Cardiac muscle cell (in vitro differentiated cells and primary cell): ENCODE measurements at regions not wholly inside any gene's neighbourhood (a gene's known extent, or its start where the extent isn't known, plus 50 kb on each side); places are given as distances from the start of the nearest gene placed in this dataset.
A peak's percentile ranks its signal among the peaks of the same experiment; 100 is the strongest.

Source experiments
- DNase-seq, 2 donors: peaks; one replicate each; pipeline versions ENCODE4 v3.0.0 to v3.0.0-alpha.2; 2010 to 2017; ENCODE audit warnings: low read depth in 1 of 2, low spot score in 1 of 2
- H3K27ac ChIP-seq: fragments of 200-600 bp; sonication (generic); 2 replicates; pipeline ENCODE4 v1.5.1; 2016
- H3K27me3 ChIP-seq: fragments of 200-600 bp; sonication (generic); 2 replicates; pipeline ENCODE4 v1.6.0; 2016; ENCODE audit warnings: control low read depth
- H3K36me3 ChIP-seq: fragments of 200-600 bp; sonication (generic); 2 replicates; pipeline ENCODE4 v1.5.1; 2016; ENCODE audit warnings: control low read depth
- H3K4me1 ChIP-seq: fragments of 200-600 bp; sonication (generic); 2 replicates; pipeline ENCODE4 v1.8.1; 2017; ENCODE audit warnings: low read depth, mild to moderate bottlenecking, mixed run types
- H3K4me3 ChIP-seq: fragments of 200-600 bp; sonication (generic); 2 replicates; pipeline ENCODE4 v1.5.1; 2016; ENCODE audit warnings: mild to moderate bottlenecking
- H3K9me3 ChIP-seq: fragments of 200-600 bp; sonication (generic); 2 replicates; pipeline ENCODE4 v1.5.1; 2017; ENCODE audit warnings: low read depth, mild to moderate bottlenecking, control low read depth
- TF ChIP-seq, protein P1 (sequence below): IDR thresholded peaks from 2 replicates; pipeline ENCODE4 v1.5.1; 2012; ENCODE audit warnings: low read depth, mild to moderate bottlenecking, low read length

DNA sequence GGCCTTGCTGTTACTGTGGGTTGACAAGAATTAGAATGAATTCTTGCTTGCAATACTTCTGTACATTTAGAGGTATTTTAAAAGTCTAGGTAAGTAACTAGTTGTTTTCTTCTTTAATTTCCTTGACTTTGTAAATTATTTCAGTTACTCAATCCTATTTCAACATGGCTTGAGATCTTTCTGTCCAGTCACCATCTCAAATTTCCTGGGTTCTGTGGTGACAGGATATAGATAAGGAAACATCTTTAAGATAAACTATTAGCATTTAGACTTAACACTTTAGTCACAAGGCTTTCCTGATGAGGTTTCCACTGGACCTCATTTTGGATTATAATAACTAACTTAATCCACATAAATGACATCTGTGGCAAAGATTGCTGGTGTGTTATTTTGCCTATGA lies 195.9 kb upstream of the DPH6 start:
- Histone ChIP-seq H3K4me1 (peaks cover 11% of the 10 kb centered on the region), H3K9me3 (no peaks in the 10 kb centered on the region), H3K27ac (peak overlapping the region; percentile 41), H3K4me3 (no peak overlapping the region), H3K36me3 (no peaks in the 10 kb centered on the region), H3K27me3 (no peaks in the 10 kb centered on the region)
- TF ChIP-seq, protein P1, sequence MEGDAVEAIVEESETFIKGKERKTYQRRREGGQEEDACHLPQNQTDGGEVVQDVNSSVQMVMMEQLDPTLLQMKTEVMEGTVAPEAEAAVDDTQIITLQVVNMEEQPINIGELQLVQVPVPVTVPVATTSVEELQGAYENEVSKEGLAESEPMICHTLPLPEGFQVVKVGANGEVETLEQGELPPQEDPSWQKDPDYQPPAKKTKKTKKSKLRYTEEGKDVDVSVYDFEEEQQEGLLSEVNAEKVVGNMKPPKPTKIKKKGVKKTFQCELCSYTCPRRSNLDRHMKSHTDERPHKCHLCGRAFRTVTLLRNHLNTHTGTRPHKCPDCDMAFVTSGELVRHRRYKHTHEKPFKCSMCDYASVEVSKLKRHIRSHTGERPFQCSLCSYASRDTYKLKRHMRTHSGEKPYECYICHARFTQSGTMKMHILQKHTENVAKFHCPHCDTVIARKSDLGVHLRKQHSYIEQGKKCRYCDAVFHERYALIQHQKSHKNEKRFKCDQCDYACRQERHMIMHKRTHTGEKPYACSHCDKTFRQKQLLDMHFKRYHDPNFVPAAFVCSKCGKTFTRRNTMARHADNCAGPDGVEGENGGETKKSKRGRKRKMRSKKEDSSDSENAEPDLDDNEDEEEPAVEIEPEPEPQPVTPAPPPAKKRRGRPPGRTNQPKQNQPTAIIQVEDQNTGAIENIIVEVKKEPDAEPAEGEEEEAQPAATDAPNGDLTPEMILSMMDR, result no peak
- peak in 1 of 2 donors; percentile 41 for DNase-seq

DNA sequence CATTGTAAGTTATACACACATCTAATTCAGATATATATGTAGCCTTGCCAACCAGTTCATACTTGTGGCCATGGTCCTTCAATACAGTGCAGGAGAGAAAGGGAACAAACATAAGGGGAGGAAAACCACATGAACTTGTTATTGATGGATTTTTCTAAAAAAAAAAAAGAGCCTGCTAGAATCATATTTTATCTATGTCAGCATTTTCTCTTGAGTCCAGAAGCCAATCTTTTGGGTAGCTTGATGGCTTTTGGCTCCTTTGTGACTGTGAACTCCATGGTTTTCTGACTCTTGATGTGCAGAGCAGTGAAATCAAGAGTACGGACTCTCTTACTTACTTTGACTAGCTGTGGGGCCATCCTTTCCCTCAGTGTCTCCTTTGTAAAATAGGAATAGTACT lies 197.4 kb upstream of the DPH6 start:
- no peak for DNase-seq
- Histone ChIP-seq H3K4me1 (peaks cover 11% of the 10 kb centered on the region), H3K27ac (no peak overlapping the region), H3K36me3 (no peaks in the 10 kb centered on the region), H3K27me3 (no peaks in the 10 kb centered on the region), H3K4me3 (no peak overlapping the region), H3K9me3 (no peaks in the 10 kb centered on the region)
- TF ChIP-seq, protein P1, result no peak

DNA sequence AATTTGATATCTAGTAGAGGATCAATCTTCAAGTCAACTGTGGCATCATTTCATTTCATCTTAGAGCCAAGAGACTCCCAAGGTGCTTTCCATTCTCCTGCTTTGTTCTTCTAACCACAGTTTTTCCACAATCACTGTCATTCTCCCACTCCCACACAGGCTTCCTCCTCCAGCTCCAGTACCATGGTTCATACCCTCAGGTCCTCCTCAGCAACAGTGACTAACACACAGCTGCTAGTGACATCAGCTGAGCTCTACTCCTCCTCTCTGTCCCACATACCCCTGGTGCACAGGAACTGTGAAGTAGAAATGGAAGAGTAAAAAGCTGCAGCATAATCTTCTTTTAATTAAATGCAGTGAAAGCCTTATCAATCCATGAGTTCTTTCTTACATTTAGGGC lies 200.2 kb upstream of the DPH6 start:
- H3K4me1 ChIP-seq, result peaks cover 17% of the 10 kb centered on the region
- H3K27ac ChIP-seq, result no peak overlapping the region
- peak in 1 of 2 donors; percentile 46 for DNase-seq
- no peaks in the 10 kb centered on the region for H3K9me3 ChIP-seq
- no peaks in the 10 kb centered on the region for H3K27me3 ChIP-seq
- no peaks in the 10 kb centered on the region for H3K36me3 ChIP-seq
- TF ChIP-seq, protein P1, result no peak
- no peak overlapping the region for H3K4me3 ChIP-seq

DNA sequence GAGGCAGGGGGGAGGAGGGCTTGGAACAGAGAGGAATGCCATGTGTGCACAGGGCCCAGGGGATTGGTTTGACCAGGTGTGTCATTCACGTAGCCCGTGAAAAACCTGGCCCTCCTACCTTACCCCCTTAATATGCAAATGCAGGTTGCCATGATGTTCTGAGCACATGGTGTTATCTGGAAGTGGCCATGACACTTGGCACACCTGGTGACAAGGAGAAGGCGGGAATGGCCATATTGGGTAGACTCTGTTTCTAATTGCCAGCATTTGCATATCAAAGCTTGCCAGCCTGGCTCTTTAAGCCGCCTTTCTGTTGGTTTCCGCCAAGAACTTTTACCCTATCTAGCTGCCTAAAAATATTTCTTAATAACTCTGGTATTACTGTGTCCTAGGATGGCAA lies 202.1 kb upstream of the DPH6 start:
- no peaks in the 10 kb centered on the region for H3K9me3 ChIP-seq
- peaks cover 15% of the 10 kb centered on the region for H3K4me1 ChIP-seq
- H3K27ac ChIP-seq, result no peak overlapping the region
- no peak for DNase-seq
- H3K27me3 ChIP-seq, result no peaks in the 10 kb centered on the region
- TF ChIP-seq, protein P1, result no peak
- H3K36me3 ChIP-seq, result no peaks in the 10 kb centered on the region
- no peak overlapping the region for H3K4me3 ChIP-seq

DNA sequence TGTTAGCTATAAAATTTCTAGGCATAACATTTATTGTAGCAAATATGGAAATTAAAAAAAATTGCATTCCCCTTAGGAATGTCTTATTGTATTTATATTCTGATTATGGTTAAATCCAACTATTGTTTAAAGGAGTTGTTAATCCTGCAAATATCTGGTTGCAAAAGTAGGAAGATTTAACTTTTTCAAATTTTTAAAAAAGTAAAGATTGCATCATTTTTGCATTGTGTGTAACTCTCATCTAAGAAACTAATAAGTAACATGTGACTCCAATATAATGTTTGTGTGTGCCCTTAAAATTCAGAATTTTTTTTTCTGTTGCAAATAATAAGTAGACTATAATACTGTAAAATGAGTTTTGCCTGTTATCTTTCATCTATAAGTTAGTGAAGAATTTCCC lies 204.1 kb upstream of the DPH6 start:
- no peaks in the 10 kb centered on the region for H3K27me3 ChIP-seq
- no peaks in the 10 kb centered on the region for H3K9me3 ChIP-seq
- no peak overlapping the region for H3K27ac ChIP-seq
- H3K4me1 ChIP-seq, result peaks cover 28% of the 10 kb centered on the region
- H3K4me3 ChIP-seq, result no peak overlapping the region
- H3K36me3 ChIP-seq, result no peaks in the 10 kb centered on the region
- TF ChIP-seq, protein P1, result no peak
- DNase-seq, result no peak
